Ovary (tissue), 3 donors: ENCODE measurements at regions not wholly inside any gene's neighbourhood (a gene's known extent, or its start where the extent isn't known, plus 50 kb on each side); places are given as distances from the start of the nearest gene placed in this dataset.

ENCODE experiments used
- CTCF ChIP-seq, 3 donors: fragments of 450-650 bp in 2 of 3; fragments of 200-600 bp in 1 of 3; IDR thresholded peaks; one replicate each; pipeline versions ENCODE4 v1.5.1 to v1.8.0; 2016 to 2022; ENCODE audit warnings: antibody characterized with exemption in 3 of 3, mild to moderate bottlenecking in 1 of 3
- EP300 ChIP-seq: sonication (generic); formaldehyde crosslinking; IDR thresholded peaks from one replicate; pipeline ENCODE4 v1.6.1; 2017; ENCODE audit warnings: antibody characterized with exemption
- POLR2A ChIP-seq: fragments of 450-650 bp; IDR thresholded peaks from one replicate; pipeline ENCODE4 v1.6.1; 2017; ENCODE audit warnings: antibody characterized with exemption, mild to moderate bottlenecking, moderate library complexity
- donor health status: DM: no; HTN: no; CAD: no.

DNA sequence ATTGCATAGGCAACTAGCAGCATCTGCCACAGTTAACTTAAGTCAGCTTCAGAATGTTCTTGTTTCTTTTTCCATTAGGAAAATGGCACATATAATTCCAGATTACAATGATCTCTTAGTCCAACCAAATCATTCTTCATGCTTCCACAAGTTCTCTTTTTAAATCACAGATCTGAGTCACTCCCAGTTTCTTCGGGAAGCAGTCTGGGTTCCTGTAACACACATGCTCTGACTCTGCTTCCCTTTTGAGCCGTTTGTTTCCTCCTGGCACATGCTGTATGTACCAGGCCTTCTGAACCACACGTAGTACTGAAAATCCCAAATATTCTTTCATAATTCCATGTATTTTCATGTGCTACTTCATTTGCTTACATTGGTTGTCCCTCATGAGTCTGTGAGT is 388.8 kb upstream of the PDE3A start:
- TF ChIP-seq CTCF (IDR thresholded peaks at IDR 0.05) (no peak), EP300 (no peak), POLR2A (no peak)
